Liver (tissue), 8 donors: ENCODE measurements at regions not wholly inside any gene's neighbourhood (a gene's known extent, or its start where the extent isn't known, plus 50 kb on each side); places are given as distances from the start of the nearest gene placed in this dataset.

Experiments
- DNase-seq: peaks from one replicate; pipeline ENCODE4 v3.0.0-alpha.2; 2017; ENCODE audit warnings: low spot score
- H3K27ac ChIP-seq, 2 donors: one replicate each; pipeline ENCODE4 v1.7.0; 2013; ENCODE audit warnings: inconsistent platforms in 2 of 2, low read length in 2 of 2, control low read depth in 1 of 2, low read depth in 1 of 2, mild to moderate bottlenecking in 1 of 2
- H3K27me3 ChIP-seq, 4 donors: one replicate each; pipeline versions ENCODE4 v1.6.1 to v1.7.0; 2013; ENCODE audit warnings: low read length in 3 of 4, inconsistent platforms in 1 of 4, mild to moderate bottlenecking in 1 of 4, moderate library complexity in 1 of 4; ENCODE audit not compliant: control insufficient read depth in 4 of 4, insufficient read depth in 4 of 4
- H3K36me3 ChIP-seq, 4 donors: one replicate each; pipeline versions ENCODE4 v1.6.1 to v1.7.0; 2013; ENCODE audit warnings: low read length in 3 of 4, mild to moderate bottlenecking in 3 of 4, low read depth in 1 of 4, moderate library complexity in 1 of 4; ENCODE audit not compliant: control insufficient read depth in 4 of 4, insufficient read depth in 3 of 4
- H3K4me1 ChIP-seq, 4 donors: one replicate each; pipeline versions ENCODE4 v1.6.1 to v1.7.0; 2013; ENCODE audit warnings: low read length in 3 of 4, mild to moderate bottlenecking in 3 of 4, moderate library complexity in 1 of 4; ENCODE audit not compliant: control insufficient read depth in 4 of 4, insufficient read depth in 4 of 4
- H3K4me3 ChIP-seq, 3 donors: one replicate each; pipeline versions ENCODE4 v1.6.1 to v1.7.0; 2013; ENCODE audit warnings: low read length in 3 of 3, control low read depth in 1 of 3, low read depth in 1 of 3, mild to moderate bottlenecking in 1 of 3
- H3K9ac ChIP-seq, 2 donors: one replicate each; pipeline ENCODE4 v1.7.0; 2013; ENCODE audit warnings: low read length in 2 of 2, mild to moderate bottlenecking in 2 of 2, moderate library complexity in 2 of 2, control low read depth in 1 of 2, low read depth in 1 of 2
- H3K9me3 ChIP-seq, 4 donors: one replicate each; pipeline versions ENCODE4 v1.6.1 to v1.7.0; 2013; ENCODE audit warnings: low read length in 3 of 4; ENCODE audit not compliant: control insufficient read depth in 4 of 4
- EGR1 ChIP-seq, 2 donors: IDR thresholded peaks; 2 replicates each; pipeline ENCODE4 v1.6.1; 2016 to 2018; ENCODE audit warnings: antibody characterized with exemption in 2 of 2, low read depth in 2 of 2
- FOXA1 ChIP-seq: IDR thresholded peaks from 2 replicates; pipeline ENCODE4 v1.6.1; 2016; ENCODE audit warnings: antibody characterized with exemption
- FOXA2 ChIP-seq: IDR thresholded peaks from 2 replicates; pipeline ENCODE4 v1.6.1; 2016; ENCODE audit warnings: antibody characterized with exemption
- GABPA ChIP-seq, 2 donors: IDR thresholded peaks in 1 of 2; conservative IDR thresholded peaks in 1 of 2; 2 replicates each; pipeline ENCODE4 v1.6.1; 2016; ENCODE audit warnings: antibody characterized with exemption in 2 of 2, mild to moderate bottlenecking in 1 of 2, moderate library complexity in 1 of 2
- HNF4G ChIP-seq: IDR thresholded peaks from 2 replicates; pipeline ENCODE4 v1.6.1; 2016; ENCODE audit warnings: antibody characterized with exemption
- JUND ChIP-seq, 2 donors: IDR thresholded peaks; 2 replicates each; pipeline ENCODE4 v1.6.1; 2016; ENCODE audit warnings: antibody characterized with exemption in 2 of 2
- NR2F2 ChIP-seq: IDR thresholded peaks from 2 replicates; pipeline ENCODE4 v1.6.1; 2016; ENCODE audit warnings: antibody characterized with exemption
- RAD21 ChIP-seq, 2 donors: IDR thresholded peaks; 2 replicates each; pipeline ENCODE4 v1.6.1; 2016; ENCODE audit warnings: antibody characterized with exemption in 2 of 2, mild to moderate bottlenecking in 2 of 2
- RXRA ChIP-seq, 2 donors: IDR thresholded peaks; 2 replicates each; pipeline ENCODE4 v1.6.1; 2017 to 2018; ENCODE audit warnings: antibody characterized with exemption in 2 of 2, mild to moderate bottlenecking in 1 of 2
- SP1 ChIP-seq: IDR thresholded peaks from 2 replicates; pipeline ENCODE4 v1.6.1; 2018; ENCODE audit warnings: antibody characterized with exemption, mild to moderate bottlenecking
- TAF1 ChIP-seq: conservative IDR thresholded peaks from 2 replicates; pipeline ENCODE4 v1.6.1; 2016; ENCODE audit warnings: antibody characterized with exemption, mild to moderate bottlenecking
- YY1 ChIP-seq: IDR thresholded peaks from 2 replicates; pipeline ENCODE4 v1.6.1; 2016; ENCODE audit warnings: antibody characterized with exemption, mild to moderate bottlenecking
- WGBS: extraction: QIAGEN DNeasy Blood & Tissue Kit; methylation state at CpG from one replicate; pipeline ENCODE4 v1.1.7; 2013; 5-methylcytosine and 5-hydroxymethylcytosine counted together
- TF ChIP-seq, protein P1 (sequence below): fragments of 150-350 bp; IDR thresholded peaks from 2 replicates; pipeline ENCODE4 v1.5.1; 2017; ENCODE audit warnings: improper control_type of control experiment, low read depth, low read length; ENCODE audit not compliant: missing input control
- TF ChIP-seq, protein P2 (sequence below): IDR thresholded peaks from 2 replicates; pipeline ENCODE4 v1.6.1; 2016; ENCODE audit warnings: antibody characterized with exemption
- TF ChIP-seq, protein P3 (sequence below): IDR thresholded peaks from 2 replicates; pipeline ENCODE4 v1.6.1; 2016; ENCODE audit warnings: antibody characterized with exemption, mild to moderate bottlenecking
- TF ChIP-seq, protein P4 (sequence below): IDR thresholded peaks from 2 replicates; pipeline ENCODE4 v1.6.1; 2016; ENCODE audit warnings: antibody characterized with exemption
- TF ChIP-seq, protein P5 (sequence below): IDR thresholded peaks from 2 replicates; pipeline ENCODE4 v1.6.1; 2016; ENCODE audit warnings: antibody characterized with exemption
- donor health status: healthy.
- donor health status: healthy.
- donor health status: healthy.
- donor health status: healthy.
- donor health status: healthy.

DNA sequence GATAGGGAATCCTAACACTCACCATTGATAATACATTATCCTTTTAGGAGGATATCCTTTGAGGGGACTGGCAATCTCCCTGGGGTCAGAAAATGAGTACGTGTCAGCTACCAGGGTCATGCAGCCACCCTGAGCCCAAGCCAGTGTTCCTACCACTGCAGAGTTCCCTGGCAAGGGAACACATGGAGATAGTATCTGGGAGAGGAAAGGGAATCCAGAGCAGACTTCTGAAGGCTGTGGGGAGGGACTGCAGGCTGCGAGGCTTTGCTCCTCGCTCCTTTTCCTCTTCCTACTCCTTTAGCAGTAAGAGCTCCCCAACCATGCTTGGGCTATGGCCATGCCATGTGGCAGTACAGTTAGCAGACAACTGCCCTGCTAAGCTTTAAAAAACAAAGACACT, 62.9 kb upstream of the TJP1 start:
- DNase-seq, result no peak
- Histone ChIP-seq H3K36me3 (no peaks in the 10 kb centered on the region), H3K4me1 (peaks cover 0 to 3% (median 0%) of the 10 kb centered on the region in 4 donors), H3K9ac (no peak overlapping the region), H3K4me3 (no peak overlapping the region), H3K9me3 (no peaks in the 10 kb centered on the region), H3K27ac (no peak overlapping the region), H3K27me3 (no peaks in the 10 kb centered on the region)
- TF ChIP-seq, protein P1, sequence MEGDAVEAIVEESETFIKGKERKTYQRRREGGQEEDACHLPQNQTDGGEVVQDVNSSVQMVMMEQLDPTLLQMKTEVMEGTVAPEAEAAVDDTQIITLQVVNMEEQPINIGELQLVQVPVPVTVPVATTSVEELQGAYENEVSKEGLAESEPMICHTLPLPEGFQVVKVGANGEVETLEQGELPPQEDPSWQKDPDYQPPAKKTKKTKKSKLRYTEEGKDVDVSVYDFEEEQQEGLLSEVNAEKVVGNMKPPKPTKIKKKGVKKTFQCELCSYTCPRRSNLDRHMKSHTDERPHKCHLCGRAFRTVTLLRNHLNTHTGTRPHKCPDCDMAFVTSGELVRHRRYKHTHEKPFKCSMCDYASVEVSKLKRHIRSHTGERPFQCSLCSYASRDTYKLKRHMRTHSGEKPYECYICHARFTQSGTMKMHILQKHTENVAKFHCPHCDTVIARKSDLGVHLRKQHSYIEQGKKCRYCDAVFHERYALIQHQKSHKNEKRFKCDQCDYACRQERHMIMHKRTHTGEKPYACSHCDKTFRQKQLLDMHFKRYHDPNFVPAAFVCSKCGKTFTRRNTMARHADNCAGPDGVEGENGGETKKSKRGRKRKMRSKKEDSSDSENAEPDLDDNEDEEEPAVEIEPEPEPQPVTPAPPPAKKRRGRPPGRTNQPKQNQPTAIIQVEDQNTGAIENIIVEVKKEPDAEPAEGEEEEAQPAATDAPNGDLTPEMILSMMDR, result no peak
- TF ChIP-seq GABPA (IDR thresholded peaks at IDR 0.05 in 1 of 2, conservative IDR thresholded peaks at IDR 0.05 in 1 of 2) (no peak), HNF4G (no peak), JUND (IDR thresholded peaks at IDR 0.05) (no peak), TAF1 (no peak), EGR1 (IDR thresholded peaks at IDR 0.05; ENCODE audit: low read depth in 2 of 2) (no peak), YY1 (no peak), FOXA1 (no peak), RXRA (IDR thresholded peaks at IDR 0.05) (no peak)
- WGBS, result 70% methylated on average over 3 of the region's 3 CpGs

DNA sequence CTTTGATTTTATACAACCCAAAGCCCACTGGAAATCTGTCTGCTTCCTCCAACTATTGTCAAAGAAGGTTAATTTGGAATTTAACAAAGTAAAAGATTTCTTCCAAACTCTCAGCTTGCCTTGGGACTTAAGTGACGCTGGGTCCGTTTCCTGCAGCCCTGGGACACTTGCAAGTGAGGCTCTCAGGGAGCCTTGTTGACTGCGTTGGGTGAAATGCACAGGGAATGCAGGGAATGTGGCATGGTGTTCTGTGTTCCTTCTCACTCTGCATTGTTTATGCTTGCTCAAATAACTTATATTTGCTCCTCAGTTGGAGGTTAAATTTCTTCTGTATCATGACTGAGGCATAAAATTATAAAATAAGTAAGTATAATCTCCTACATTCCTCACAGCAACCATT, 60.9 kb upstream of the TJP1 start:
- Histone ChIP-seq H3K9me3 (no peaks in the 10 kb centered on the region), H3K4me3 (no peak overlapping the region), H3K27ac (no peak overlapping the region), H3K4me1 (peaks cover 0 to 3% (median 0%) of the 10 kb centered on the region in 4 donors), H3K27me3 (no peaks in the 10 kb centered on the region), H3K36me3 (no peaks in the 10 kb centered on the region), H3K9ac (no peak overlapping the region)
- no peak for DNase-seq
- WGBS, result 78% methylated on average over 3 of the region's 3 CpGs
- TF ChIP-seq FOXA2 (no peak), HNF4G (no peak), RAD21 (IDR thresholded peaks at IDR 0.05) (no peak), RXRA (IDR thresholded peaks at IDR 0.05) (no peak)

DNA sequence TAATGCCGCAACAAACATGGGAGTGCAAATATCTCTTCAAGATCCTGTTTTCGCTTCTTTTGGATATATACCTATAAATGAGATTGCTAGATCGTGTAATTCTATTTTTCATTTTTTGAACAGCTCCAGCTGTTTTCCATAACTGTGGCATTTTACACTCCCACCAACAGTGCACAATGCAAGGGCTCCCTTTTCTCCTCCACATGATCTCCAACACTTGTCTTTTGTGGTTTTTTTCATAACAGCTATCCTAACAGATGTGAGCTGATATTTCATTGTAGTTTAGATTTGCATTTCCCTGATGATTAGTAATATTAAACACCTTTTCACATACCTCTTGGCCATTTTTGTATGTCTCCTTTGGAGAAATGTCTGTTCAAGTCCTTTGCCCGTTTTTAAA, 58.6 kb upstream of the TJP1 start:
- Histone ChIP-seq H3K9me3 (no peaks in the 10 kb centered on the region), H3K4me3 (no peak overlapping the region), H3K27me3 (no peaks in the 10 kb centered on the region), H3K4me1 (peaks cover 0 to 3% (median 0%) of the 10 kb centered on the region in 4 donors), H3K9ac (no peak overlapping the region), H3K36me3 (no peaks in the 10 kb centered on the region), H3K27ac (no peak overlapping the region)
- no peak for DNase-seq
- whole genome bisulfite sequencing, result 93% methylated on average over 4 of the region's 4 CpGs
- no peak for TF ChIP-seq JUND (IDR thresholded peaks at IDR 0.05)
- TF ChIP-seq, protein P2, sequence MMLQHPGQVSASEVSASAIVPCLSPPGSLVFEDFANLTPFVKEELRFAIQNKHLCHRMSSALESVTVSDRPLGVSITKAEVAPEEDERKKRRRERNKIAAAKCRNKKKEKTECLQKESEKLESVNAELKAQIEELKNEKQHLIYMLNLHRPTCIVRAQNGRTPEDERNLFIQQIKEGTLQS, result no peak
- no peak for TF ChIP-seq NR2F2
- no peak for TF ChIP-seq HNF4G
- TF ChIP-seq, protein P3, sequence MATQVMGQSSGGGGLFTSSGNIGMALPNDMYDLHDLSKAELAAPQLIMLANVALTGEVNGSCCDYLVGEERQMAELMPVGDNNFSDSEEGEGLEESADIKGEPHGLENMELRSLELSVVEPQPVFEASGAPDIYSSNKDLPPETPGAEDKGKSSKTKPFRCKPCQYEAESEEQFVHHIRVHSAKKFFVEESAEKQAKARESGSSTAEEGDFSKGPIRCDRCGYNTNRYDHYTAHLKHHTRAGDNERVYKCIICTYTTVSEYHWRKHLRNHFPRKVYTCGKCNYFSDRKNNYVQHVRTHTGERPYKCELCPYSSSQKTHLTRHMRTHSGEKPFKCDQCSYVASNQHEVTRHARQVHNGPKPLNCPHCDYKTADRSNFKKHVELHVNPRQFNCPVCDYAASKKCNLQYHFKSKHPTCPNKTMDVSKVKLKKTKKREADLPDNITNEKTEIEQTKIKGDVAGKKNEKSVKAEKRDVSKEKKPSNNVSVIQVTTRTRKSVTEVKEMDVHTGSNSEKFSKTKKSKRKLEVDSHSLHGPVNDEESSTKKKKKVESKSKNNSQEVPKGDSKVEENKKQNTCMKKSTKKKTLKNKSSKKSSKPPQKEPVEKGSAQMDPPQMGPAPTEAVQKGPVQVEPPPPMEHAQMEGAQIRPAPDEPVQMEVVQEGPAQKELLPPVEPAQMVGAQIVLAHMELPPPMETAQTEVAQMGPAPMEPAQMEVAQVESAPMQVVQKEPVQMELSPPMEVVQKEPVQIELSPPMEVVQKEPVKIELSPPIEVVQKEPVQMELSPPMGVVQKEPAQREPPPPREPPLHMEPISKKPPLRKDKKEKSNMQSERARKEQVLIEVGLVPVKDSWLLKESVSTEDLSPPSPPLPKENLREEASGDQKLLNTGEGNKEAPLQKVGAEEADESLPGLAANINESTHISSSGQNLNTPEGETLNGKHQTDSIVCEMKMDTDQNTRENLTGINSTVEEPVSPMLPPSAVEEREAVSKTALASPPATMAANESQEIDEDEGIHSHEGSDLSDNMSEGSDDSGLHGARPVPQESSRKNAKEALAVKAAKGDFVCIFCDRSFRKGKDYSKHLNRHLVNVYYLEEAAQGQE, result no peak
- TF ChIP-seq, protein P4, sequence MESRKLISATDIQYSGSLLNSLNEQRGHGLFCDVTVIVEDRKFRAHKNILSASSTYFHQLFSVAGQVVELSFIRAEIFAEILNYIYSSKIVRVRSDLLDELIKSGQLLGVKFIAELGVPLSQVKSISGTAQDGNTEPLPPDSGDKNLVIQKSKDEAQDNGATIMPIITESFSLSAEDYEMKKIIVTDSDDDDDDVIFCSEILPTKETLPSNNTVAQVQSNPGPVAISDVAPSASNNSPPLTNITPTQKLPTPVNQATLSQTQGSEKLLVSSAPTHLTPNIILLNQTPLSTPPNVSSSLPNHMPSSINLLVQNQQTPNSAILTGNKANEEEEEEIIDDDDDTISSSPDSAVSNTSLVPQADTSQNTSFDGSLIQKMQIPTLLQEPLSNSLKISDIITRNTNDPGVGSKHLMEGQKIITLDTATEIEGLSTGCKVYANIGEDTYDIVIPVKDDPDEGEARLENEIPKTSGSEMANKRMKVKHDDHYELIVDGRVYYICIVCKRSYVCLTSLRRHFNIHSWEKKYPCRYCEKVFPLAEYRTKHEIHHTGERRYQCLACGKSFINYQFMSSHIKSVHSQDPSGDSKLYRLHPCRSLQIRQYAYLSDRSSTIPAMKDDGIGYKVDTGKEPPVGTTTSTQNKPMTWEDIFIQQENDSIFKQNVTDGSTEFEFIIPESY, result no peak
- TF ChIP-seq FOXA1, result no peak
- TF ChIP-seq SP1, result no peak
- TF ChIP-seq RXRA (IDR thresholded peaks at IDR 0.05), result no peak
- no peak for TF ChIP-seq TAF1
- TF ChIP-seq, protein P5, sequence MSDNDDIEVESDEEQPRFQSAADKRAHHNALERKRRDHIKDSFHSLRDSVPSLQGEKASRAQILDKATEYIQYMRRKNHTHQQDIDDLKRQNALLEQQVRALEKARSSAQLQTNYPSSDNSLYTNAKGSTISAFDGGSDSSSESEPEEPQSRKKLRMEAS, result no peak
- TF ChIP-seq YY1, result no peak
